Heart left ventricle (tissue), 13 donors: ENCODE measurements at regions not wholly inside any gene's neighbourhood (a gene's known extent, or its start where the extent isn't known, plus 50 kb on each side); places are given as distances from the start of the nearest gene placed in this dataset.

Source experiments
- CTCF ChIP-seq, 12 donors: fragments of 200-600 bp; sonication (generic) in 4 of 12; IDR thresholded peaks; one replicate each; pipeline versions ENCODE4 v1.5.0 to v1.8.0; 2018 to 2022; ENCODE audit warnings: antibody characterized with exemption in 12 of 12, mild to moderate bottlenecking in 5 of 12
- POLR2A ChIP-seq, 2 donors: fragments of 450-650 bp; IDR thresholded peaks; one replicate each; pipeline ENCODE4 v1.6.1; 2017; ENCODE audit warnings: antibody characterized with exemption in 2 of 2, mild to moderate bottlenecking in 2 of 2, moderate library complexity in 2 of 2
- donor health status: ischemic (EF 13 %, LVEDD 7.1; RV severe dilation, severe dysfunction).
- donor health status: DM: no; HTN: yes; CAD: no.
- donor health status: DM: no; HTN: no; CAD: no.
- donor health status: ischemic (EF 25% LVEDD 6.9; RV normal size, moderate dysfunction).
- donor health status: ischemic (EF 25% LVEDD 5.7; RV mildly dilated, moderate dysfunction).
- donor health status: ischemic (EF 35%, LVEDD 5.7; RV mildly dilated, moderate dysfunction).
- donor health status: nonischemic (EF 11% LVEDD 7.7; RV severe dilation, severe dysfunction).
- donor health status: DM: yes; HTN: yes; CAD: no.
- donor health status: PGD.
- donor health status: ischemic (EF 29% LVEDD 5.4; RV normal size, mild dysfunction).
- donor health status: nonischemic (EF 23%, LVEDD 6.1; RV moderate dilation, normal function).

- TF ChIP-seq POLR2A (IDR thresholded peaks at IDR 0.05) (no peak), CTCF (IDR thresholded peaks at IDR 0.05) (no peak)
These were observed 246.8 kb downstream of the CD83 start for GRCh38 chr6:14364370-14364769.
